GM19025 (cell line): ENCODE measurements at regions not wholly inside any gene's neighbourhood (a gene's known extent, or its start where the extent isn't known, plus 50 kb on each side); places are given as distances from the start of the nearest gene placed in this dataset.
A peak's percentile ranks its signal among the peaks of the same experiment; 100 is the strongest.

Source experiments
- ATAC-seq: cut with Tn5 transposase; IDR thresholded peaks from one replicate; pipeline ENCODE4 v1.9.1; 2021; ENCODE audit warnings: mild to moderate bottlenecking, low read depth, moderate library complexity; ENCODE audit not compliant: unreplicated experiment

DNA sequence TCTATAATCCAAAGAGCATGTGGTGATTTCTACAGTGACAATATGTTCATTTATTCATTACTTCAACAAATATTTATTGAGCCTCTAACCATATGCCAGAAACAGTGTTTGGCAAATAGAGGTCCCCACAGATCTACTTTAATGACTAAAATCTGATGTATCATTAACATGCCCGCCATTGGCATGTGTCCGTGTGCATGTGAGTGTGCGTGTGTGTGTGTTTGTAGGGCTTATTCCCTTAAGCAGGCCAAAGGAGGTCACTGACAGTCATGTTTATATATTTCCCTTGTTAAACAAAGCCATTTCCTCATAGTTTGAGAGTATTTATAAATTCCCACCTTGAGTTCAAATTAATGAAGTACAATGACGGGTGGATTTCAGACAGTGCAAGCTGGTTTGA, 174.4 kb upstream of the IRX6 start:
- no peak for ATAC-seq

DNA sequence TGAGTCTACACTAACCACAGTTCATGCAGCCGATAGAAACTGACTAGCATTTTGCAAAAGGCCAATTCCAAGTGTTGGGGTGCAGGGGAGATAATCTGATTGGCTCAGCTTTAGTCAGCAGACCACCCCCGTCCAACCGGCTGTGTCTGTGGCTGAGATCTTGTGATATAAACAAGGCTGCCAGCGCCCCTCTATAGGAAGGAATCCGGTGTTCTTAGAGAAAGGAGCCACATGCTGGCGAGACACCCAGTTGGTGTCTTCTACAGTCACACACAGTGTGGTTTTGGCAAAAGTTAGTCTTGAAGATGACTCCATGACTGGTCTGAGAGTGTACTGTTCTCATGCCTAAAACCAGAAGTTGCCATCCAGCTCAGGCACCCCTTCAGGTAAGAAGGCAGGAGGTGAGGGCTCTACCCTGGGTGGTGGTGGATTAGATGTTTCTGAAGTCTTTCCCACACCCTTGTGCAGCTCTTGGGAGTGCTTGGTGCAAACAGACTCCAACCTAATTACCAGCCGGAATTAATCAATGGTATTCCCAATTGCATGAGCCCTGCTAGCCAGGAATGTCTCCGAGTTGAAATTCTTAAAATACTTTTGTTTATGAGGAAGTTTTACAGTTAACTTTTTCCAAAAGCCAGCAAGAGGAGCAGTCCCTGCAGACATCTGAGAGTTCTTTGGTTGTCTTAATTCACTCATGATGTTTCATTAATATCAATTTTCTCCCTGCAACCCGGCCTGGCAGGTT, 172.3 kb upstream of the IRX6 start:
- ATAC-seq, result no peak

DNA sequence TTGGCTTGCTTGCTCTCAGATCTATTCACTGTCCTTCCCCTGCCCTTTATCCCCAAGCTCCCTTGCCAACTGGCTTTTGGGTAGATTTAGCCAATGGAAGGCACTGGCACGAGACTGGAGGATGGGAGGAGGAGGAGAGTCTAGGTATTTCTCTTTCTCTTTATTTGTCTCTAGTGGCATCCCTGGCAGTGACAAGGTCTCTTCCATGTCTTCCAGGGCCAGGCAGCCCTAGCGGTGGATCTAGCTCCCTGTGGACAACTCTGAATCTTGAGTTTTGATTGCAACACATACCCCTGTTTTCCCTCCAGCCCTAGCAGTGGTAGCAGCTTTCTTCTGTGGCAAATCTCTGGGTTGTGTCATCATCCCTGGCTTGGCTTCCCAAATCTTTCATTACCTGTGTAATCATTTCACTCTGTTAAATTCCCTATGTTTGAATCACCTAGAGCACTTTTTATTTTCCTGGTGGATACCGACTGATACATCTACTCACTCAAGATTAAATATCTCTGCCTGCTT, 171.1 kb upstream of the IRX6 start:
- ATAC-seq, result no peak

DNA sequence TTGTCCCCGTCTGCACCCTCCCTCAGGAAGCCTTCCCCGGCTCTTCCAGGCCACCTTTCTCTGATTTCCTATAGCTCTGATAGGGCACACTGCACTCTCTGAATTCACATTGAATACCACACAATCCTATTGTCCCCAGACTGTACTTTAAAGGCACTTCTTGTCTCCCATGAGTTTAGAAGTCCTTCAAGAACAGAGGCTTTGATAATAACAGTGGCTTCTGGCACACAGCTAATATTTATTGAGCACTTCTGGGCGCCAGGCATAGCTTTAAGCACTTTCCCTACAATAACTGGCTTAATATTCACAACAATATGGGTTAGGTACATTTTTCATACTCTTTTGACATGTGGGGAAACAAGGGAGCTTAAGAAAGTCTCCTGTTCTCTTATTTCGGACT, 169.7 kb upstream of the IRX6 start:
- no peak for ATAC-seq

DNA sequence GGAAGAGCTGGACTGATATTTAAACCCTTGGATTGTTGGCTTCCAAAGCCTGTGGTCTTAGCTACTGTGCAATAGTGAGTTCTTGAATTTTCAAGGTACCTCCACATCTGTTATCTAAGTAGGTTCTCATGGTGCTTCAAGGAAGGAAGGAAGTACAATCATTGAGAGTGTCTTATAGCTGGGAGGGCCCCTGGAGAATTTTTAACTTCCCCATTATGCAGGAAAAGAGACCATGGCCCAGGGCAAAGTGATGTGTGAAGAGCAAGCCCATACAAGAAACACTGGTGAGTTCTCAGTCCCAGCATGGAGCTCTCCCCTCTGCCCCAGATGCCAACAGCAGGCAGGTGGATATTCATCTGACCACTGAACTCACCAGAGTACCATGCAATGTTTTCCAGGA, 169.0 kb upstream of the IRX6 start:
- no peak for ATAC-seq

DNA sequence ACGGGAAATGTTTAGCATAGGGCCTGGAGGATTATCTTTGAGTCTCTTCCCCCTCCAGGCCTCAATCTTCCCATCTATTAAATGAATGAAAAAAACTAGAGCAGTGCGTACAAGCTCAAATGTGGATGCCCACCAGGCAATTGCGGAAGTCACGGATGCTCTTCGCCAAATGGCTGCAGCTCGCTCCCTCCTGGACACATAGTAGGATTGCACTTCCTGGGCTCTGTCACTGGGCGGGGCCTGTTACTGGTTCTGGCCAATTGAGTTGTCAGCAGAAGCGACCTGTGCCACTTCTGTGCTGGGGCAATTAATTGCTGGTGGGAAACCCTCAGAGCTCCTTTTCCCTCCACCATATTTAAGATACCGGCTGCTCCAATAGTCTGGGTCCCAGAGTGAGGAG, 168.2 kb upstream of the IRX6 start:
- ATAC-seq, result no peak

DNA sequence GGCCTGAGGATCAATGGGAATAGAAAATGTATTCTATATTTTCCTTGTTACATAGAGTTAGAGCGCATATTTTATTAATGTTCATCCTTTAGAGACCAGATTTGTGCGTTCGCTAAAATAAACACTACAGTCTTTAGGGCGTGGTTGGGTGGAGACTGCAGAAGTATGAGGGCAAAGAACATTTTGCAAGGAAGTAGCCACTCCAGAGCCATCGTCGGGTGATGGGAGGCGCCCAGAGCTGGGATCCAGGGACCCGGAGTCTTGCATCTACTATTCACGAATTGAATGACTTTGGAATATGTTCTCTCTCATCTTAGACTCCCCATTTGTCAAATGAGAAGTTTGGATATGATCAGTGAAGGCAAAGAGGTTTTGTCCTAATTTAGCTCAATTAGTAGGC, 154.2 kb upstream of the IRX6 start:
- ATAC-seq, result no peak

DNA sequence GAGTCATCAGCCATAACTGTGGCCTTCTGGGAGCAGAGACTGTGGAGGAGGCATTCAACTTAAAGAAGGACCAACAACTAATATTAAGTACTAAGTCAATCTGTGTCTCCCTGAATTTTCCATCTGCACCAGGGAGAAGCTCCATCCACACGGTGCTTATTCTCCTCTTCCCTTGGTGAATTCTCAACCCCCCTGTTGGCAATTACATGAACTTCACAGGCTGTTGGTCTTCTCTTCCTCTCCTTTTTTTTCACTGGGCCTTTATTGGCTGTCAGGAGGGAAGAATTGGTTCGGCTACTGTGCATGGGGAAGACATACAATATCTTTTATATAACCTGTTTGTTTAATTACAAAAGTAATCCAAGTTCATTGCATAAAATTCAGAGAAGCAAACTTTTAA, 152.8 kb upstream of the IRX6 start:
- no peak for ATAC-seq

DNA sequence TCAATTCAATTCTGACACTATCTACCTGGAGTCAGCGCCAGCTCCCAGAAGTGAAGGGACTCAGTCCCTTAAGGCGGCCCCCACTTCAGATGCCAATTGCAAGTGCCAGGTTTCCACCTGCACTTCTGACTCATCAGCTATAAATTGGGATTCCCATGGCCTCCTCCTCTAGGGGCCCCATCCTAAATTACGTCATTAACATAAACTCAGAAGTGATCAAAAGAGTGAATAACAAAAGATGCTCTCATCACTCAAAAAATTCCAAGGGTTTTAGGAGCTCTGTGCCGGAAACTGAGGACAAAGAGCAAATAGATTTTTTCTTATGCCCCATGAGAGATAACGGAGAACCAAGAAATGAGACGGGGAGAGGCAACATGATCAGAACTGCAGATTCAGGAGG, 148.6 kb upstream of the IRX6 start:
- no peak for ATAC-seq

DNA sequence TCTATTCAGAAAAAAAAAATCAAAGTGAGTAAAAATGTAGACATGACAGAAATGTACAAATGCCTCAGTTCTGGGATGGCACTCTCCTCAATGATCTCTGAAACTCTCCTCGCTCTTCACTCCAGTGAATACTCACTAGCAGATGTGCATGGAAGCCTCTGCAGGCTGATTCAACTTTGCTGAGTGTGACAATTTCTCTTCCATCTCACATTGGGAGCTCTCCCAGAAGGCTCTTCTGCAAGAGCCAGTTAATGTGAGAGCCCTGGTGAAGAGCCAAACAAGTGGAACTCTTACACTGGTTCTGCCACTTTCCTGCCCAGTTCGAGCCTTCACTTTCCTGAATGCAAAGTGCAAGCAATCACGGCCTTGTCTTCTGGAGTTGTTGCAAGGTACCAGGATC, 147.1 kb upstream of the IRX6 start:
- no peak for ATAC-seq

DNA sequence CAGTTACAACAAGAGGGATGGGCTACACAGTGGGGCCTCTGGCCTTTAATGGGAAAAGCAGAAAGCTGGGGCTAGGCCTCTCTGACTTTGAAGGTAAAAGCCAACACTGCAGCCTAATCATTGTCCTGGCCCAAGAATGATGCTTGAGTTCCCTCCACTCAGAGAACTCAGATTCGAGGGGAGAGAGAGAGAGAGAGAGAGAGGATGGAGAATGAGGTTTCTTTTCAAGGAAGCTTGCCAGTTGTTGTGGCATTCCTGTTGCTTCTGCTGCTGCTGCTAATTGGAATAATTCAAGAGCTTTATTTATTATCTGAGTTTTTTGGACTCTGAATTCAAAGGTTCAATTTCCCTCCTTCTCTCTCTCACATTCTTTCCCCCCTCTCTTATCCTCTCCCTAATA, 144.6 kb upstream of the IRX6 start:
- no peak for ATAC-seq

DNA sequence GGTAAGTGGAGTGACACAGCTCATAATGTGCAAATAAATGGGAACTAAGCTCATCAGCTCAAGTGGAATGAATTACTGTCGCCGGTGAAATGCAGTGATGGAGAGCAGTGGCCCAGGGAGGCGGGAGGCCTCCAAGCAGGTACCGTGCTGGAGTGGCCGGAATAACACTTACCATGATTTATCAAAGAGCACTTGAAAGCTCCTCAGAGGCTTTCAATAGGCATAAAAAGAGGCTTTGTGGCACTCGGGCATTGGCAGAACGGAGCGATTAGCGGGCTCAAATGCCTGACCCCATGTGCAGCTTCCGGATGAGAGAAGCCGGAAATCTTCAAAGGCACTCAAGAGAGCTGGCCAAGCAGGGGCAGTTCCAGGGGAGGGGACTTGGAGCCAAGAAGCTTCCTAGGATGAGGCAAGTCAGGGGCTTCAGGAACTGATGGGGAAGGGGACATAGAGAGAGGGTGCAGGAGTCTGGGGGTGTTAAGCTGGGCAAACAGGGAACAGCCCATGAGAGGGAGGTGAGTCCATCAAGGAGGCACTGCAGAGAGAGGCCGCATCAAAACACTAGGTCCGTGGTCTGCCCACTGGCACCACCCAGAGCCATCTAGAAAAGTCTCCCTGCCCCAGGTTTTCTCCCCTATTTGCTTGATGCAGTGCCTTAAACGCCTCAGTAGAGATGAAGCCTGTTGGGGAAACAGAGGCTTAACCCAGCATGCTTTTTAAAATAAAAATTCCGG, 144.0 kb upstream of the IRX6 start:
- ATAC-seq, result no peak

DNA sequence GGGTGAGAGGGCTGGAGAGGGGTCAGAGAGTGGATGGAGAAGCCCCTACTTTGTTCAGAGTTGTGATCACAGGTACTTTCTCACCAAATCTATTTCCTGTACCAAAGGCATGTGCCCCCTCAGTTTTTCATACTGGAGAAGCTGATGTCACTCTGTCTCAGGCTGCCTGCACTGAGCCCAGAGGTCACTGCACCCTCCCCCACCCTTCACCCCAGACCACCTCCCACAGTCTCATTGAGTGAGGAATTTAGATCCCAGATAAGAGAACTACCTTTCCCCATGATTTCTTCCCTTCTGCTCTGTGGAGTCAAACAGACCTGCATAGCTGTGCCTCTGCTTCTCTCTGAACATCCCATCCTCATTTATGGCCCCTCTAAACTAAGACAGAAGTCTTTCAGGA, 140.0 kb upstream of the IRX6 start:
- ATAC-seq, result no peak

DNA sequence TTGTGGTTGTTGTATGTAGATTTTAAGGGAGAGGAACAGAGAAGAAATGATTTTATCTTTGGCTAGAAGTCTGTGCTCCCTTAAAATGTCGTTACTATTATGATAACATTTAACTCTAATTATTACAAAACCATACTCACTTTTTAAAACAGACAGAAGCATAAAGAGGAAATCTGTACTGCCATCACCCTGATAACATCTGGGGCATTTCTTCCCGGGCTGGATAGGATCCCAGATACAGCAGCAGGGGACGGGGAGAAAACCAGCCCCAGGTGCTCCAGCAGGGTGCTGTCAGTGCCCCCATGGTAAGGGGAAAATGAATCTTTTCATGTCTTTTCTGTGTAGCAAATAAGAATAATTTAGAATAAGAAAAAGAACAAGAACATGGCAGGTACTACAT, 139.4 kb upstream of the IRX6 start:
- ATAC-seq, result no peak

DNA sequence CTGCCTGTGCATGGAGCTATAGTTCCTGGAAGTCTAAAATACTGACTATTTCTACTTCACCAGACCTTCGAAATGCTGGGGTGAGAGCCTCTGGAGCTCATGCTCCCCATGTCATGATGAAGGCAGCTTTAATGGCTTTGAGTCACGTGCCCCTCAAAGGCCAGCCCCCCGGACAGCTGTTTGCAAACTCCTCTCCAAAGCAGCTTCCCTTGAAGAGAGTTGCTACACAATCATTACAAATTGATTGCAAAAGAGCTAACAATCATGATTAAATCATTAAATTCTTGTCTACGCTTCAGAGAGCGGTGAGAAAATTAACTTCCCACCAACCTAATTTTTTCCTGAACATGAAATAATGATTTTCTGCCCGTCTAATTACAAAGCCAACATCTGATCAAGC, 134.8 kb upstream of the IRX6 start:
- ATAC-seq, result no peak

DNA sequence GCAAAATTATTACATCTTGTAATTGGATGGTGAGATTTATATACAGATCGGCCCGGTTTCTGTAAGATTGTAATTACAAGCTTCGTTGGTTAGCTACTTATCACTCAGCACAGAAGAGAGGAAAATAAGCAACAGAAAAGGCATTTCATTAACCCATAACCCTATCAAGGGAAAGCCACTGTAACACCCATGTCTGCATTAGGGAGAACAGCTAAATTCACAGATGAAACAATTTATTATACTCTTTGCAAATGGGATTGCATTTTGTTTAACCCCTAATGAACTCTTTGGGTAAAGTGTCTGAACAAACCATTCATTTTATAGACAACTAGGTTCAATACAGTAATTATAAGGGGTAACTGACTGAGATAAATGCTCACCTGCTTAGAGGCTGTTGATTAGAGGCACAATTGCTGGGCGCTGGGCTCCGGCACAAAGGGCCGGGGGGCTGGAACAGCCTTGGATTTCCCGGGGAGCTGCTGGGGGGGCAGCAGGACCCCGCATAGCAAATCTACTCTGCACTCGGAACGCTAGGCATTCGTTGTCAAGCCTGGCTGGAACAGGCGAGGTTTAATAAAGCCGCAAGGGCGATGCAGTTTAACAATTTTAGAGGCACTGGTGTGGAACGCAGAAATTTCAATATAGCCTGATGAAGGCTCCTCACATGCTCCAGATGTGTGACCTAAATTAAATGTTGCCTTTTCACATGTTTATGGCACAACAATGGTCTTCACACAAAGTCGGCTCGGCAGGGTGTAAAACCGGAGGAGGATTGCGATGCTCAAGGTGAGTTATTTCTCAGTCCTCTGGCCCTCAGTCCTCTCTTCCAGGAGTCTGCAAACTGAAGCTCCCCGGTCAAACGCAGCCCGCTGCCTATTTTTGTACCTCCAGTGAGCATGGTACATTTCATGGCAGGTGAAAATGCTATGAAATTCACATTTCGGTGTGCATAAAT, 134.0 kb upstream of the IRX6 start:
- ATAC-seq, result no peak

DNA sequence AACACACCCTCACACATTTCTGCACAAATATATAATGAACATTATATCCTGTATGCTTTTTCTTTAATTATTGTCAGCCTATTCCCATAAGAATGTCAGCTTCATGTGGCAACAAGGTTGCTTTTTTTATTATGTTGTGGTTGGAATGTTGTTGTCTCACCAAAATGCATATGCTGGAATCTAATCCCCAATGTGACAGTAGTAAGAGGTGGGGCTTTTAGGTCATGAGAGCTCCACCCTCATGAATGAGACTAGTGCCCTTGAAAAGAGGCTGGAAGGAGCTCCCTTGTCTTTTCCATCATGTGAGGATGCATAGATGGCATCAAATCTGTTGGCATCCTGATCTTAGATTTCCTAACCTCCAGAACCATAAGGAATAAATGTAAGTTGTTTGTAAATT, 131.3 kb upstream of the IRX6 start:
- ATAC-seq, result no peak

DNA sequence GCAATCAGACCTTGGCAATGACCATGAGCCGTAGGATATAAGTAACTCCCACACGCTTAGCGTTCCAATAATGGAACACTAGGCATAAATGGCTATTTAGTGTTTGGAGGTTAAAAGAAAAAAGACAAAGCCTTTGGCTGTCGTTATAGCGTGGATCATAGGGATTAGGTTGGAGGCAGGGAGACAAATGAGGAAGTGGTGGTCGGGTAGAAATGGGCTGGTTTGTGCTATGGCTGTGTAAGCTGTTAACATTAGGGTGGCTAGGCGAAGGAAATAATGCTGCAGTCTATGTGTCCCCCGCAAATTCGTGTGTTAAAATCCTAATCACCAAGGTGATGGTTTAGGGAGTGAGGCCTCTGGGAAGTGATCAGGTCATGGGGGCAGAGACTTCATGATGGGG, 120.4 kb upstream of the IRX6 start:
- ATAC-seq, result no peak

DNA sequence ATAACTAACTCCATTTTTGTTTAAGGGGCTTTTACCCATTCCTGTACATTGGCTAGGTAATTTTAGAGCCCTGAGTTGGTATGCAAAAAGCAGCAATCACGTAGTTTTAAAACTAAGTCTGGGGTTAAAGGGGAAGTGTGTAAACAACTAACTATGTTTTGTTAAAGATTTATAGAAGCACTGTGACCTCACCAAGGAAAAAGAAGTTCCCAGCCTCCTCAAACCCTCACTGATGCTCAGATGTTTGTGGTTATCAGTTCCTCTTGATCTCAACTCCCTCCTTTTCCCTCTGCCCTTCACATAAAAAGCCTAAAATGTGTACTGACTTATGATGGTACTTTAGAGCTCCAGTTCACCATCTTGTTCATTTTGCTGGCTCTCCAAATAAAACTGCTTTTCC, 119.9 kb upstream of the IRX6 start:
- peak; percentile 60 for ATAC-seq

DNA sequence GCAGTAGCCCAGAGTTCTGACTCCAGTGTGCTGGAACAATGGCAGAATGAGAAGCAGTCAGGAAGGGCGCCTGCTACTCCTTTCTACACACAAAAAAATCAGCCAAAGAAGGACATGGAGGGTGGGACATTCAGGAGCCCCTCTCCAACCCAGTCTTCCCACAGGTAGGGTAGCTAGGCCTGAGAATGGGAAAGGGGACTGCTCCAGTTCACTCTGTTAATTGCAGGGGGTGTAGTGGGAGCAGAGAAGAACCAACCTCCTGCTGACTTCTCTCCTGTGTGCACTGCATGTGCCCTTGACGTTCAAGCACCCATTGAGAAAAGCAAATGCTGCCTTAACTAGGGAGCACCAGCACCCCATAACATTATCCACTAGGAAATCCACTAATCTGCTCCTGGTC, 119.1 kb upstream of the IRX6 start:
- no peak for ATAC-seq
